Fibroblast of lung (primary cell): ENCODE measurements at regions not wholly inside any gene's neighbourhood (a gene's known extent, or its start where the extent isn't known, plus 50 kb on each side); places are given as distances from the start of the nearest gene placed in this dataset.

ENCODE experiments used
- CTCF ChIP-seq, 2 donors: IDR thresholded peaks in 1 of 2; conservative IDR thresholded peaks in 1 of 2; 1 replicate in 1 of 2; 2 replicates in 1 of 2; pipeline ENCODE4 v1.5.1; 2011 to 2012; ENCODE audit warnings: low read length in 2 of 2, control low read depth in 1 of 2, inconsistent platforms in 1 of 2, low read depth in 1 of 2, mild to moderate bottlenecking in 1 of 2
- EZH2 ChIP-seq: IDR thresholded peaks from 2 replicates; pipeline ENCODE4 v1.5.1; 2012; ENCODE audit warnings: low read length, control low read depth, mild to moderate bottlenecking; ENCODE audit errors: missing control alignments

DNA sequence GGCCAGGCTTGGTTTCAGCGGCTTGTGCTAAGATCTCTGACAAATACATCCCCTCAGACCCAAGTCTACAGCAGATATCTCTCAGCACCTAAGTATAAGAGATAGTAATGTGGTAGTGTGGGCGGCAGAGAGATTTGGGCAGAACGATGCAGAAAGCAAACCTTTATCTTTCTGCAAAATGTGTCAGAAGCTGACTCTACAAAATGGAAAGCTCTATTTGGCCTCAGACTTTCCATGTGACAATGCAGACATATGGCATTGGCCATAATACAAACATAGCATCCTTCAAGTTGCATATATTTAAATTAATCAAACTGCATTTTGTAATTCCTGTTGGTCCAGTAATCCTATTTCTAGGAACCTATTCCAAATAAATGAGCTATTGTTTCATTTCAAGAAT lies 102.5 kb upstream of the RAI14 start:
- TF ChIP-seq CTCF (conservative IDR thresholded peaks at IDR 0.05 in 1 of 2, IDR thresholded peaks at IDR 0.05 in 1 of 2; ENCODE audit: low read depth in 1 of 2, low read length in 2 of 2) (no peak), EZH2 (no peak)
